Breast epithelium (tissue), 3 donors: ENCODE measurements at regions not wholly inside any gene's neighbourhood (a gene's known extent, or its start where the extent isn't known, plus 50 kb on each side); places are given as distances from the start of the nearest gene placed in this dataset.

Experiments used
- POLR2A ChIP-seq: fragments of 450-650 bp; IDR thresholded peaks from one replicate; pipeline ENCODE4 v1.6.1; 2016; ENCODE audit warnings: antibody characterized with exemption, mild to moderate bottlenecking, moderate library complexity
- POLR2AphosphoS5 ChIP-seq, 3 donors: sonication (generic); formaldehyde crosslinking; IDR thresholded peaks; one replicate each; pipeline ENCODE4 v1.6.1; 2017; ENCODE audit warnings: antibody characterized with exemption in 3 of 3
- TF ChIP-seq, protein P1 (sequence below), 3 donors: fragments of 450-650 bp; IDR thresholded peaks; one replicate each; pipeline ENCODE4 v1.5.1; 2016 to 2017; ENCODE audit warnings: antibody characterized with exemption in 3 of 3, mild to moderate bottlenecking in 3 of 3, moderate library complexity in 3 of 3

DNA sequence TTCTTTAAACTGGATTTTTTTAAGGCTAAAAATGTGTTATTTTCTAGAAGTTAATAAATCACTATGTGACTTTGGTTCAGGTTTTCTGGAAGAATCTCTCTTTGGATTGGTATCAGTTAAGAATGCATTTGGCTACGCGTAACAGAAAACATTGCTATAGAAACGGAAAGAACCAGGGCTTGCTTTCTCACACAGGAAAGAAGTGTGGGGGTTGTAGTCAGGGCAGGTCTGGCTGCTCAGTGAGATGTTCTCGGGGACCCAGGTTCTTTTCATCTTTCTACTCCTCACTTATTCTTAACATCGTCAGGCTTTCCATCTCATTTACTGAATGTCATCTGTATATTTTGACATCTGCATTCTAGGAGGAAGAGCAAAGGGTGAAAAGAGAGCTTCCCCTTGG, 191.4 kb downstream of the ZBTB18 start:
- no peak for TF ChIP-seq POLR2A
- TF ChIP-seq, protein P1, sequence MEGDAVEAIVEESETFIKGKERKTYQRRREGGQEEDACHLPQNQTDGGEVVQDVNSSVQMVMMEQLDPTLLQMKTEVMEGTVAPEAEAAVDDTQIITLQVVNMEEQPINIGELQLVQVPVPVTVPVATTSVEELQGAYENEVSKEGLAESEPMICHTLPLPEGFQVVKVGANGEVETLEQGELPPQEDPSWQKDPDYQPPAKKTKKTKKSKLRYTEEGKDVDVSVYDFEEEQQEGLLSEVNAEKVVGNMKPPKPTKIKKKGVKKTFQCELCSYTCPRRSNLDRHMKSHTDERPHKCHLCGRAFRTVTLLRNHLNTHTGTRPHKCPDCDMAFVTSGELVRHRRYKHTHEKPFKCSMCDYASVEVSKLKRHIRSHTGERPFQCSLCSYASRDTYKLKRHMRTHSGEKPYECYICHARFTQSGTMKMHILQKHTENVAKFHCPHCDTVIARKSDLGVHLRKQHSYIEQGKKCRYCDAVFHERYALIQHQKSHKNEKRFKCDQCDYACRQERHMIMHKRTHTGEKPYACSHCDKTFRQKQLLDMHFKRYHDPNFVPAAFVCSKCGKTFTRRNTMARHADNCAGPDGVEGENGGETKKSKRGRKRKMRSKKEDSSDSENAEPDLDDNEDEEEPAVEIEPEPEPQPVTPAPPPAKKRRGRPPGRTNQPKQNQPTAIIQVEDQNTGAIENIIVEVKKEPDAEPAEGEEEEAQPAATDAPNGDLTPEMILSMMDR (IDR thresholded peaks at IDR 0.05), result no peak
- no peak for TF ChIP-seq POLR2AphosphoS5 (IDR thresholded peaks at IDR 0.05)
